ENCODE measurements at regions not wholly inside any gene's neighbourhood (a gene's known extent, or its start where the extent isn't known, plus 50 kb on each side); places are given as distances from the start of the nearest gene placed in this dataset.
"Not testable (repeated sequence)": the region's sequence is repeated elsewhere in the genome, so short reads cannot be mapped to it uniquely, and the experiment has no call there.

- TF ChIP-seq POLR2A (IDR thresholded peaks at IDR 0.05; ENCODE audit: low read depth, low read length); CTCF (conservative IDR thresholded peaks at IDR 0.05; ENCODE audit: low read depth, low read length); FOS (IDR thresholded peaks at IDR 0.05; ENCODE audit: low read depth, low read length); RAD21 (IDR thresholded peaks at IDR 0.05; ENCODE audit: low read length); MXI1 (IDR thresholded peaks at IDR 0.05; ENCODE audit: borderline replicate concordance, low read depth, low read length); USF2 (IDR thresholded peaks at IDR 0.05; ENCODE audit: low read depth, low read length); RCOR1 (IDR thresholded peaks at IDR 0.05; ENCODE audit: insufficient replicate concordance, low read length); RFX5 (IDR thresholded peaks at IDR 0.05; ENCODE audit: low read depth, low read length); SMC3 (IDR thresholded peaks at IDR 0.05; ENCODE audit: low read depth, low read length): not testable (repeated sequence)
These were observed 57.6 kb upstream of the OLIG2 start for GRCh38 chr21:32968103-32968502.

Data from IMR-90 (cell line).